NCI-H82 treated with DMSO at 0.1 percent for 48 hours (cell line): ENCODE measurements at regions not wholly inside any gene's neighbourhood (a gene's known extent, or its start where the extent isn't known, plus 50 kb on each side); places are given as distances from the start of the nearest gene placed in this dataset.
"Not testable (repeated sequence)": the region's sequence is repeated elsewhere in the genome, so short reads cannot be mapped to it uniquely, and the experiment has no call there.

Experiments
- DNase-seq: peaks from one replicate; lab custom pipeline; 2025; ENCODE audit not compliant: unreplicated experiment; lab: John Stamatoyannopoulos, UW

GRCh38 chr17:70426752-70427151, 257.4 kb downstream of the KCNJ2 start:
- DNase-seq: no peak

GRCh38 chr17:70434536-70435490, 265.5 kb downstream of the KCNJ2 start:
- DNase-seq: no peak

GRCh38 chr17:70437656-70438055, 268.3 kb downstream of the KCNJ2 start:
- no peak for DNase-seq

GRCh38 chr17:70446446-70446845, 277.1 kb downstream of the KCNJ2 start:
- peak; percentile 71 for DNase-seq

- DNase-seq: no peak
Observed at GRCh38 chr17:70447588-70447987, 278.3 kb downstream of the KCNJ2 start.

GRCh38 chr17:70453075-70453474, 283.7 kb downstream of the KCNJ2 start:
- DNase-seq: not testable (repeated sequence)

- DNase-seq: no peak
Observed at GRCh38 chr17:70454377-70454776, 285.0 kb downstream of the KCNJ2 start.

- DNase-seq: no peak
Observed at GRCh38 chr17:70454908-70455307, 285.6 kb downstream of the KCNJ2 start.

- DNase-seq: no peak
Observed at GRCh38 chr17:70464995-70465394, 295.7 kb downstream of the KCNJ2 start.

GRCh38 chr17:70468661-70469060, 299.3 kb downstream of the KCNJ2 start:
- DNase-seq: no peak

GRCh38 chr17:70473049-70473448, 303.7 kb downstream of the KCNJ2 start:
- no peak for DNase-seq

GRCh38 chr17:70476368-70476767, 307.0 kb downstream of the KCNJ2 start:
- DNase-seq: no peak

GRCh38 chr17:70478902-70479301, 309.6 kb downstream of the KCNJ2 start:
- DNase-seq: no peak

- DNase-seq: no peak
Observed at GRCh38 chr17:70479779-70480178, 310.4 kb downstream of the KCNJ2 start.

GRCh38 chr17:70483624-70484023, 314.3 kb downstream of the KCNJ2 start:
- no peak for DNase-seq

GRCh38 chr17:70484050-70484449, 314.7 kb downstream of the KCNJ2 start:
- no peak for DNase-seq

GRCh38 chr17:70484496-70484895, 315.2 kb downstream of the KCNJ2 start:
- no peak for DNase-seq

GRCh38 chr17:70492368-70492767, 323.0 kb downstream of the KCNJ2 start:
- DNase-seq: no peak

GRCh38 chr17:70493277-70493874, 324.0 kb downstream of the KCNJ2 start:
- DNase-seq: no peak

- DNase-seq: no peak
Observed at GRCh38 chr17:70498631-70499030, 329.3 kb downstream of the KCNJ2 start.

GRCh38 chr17:70499067-70499786, 329.9 kb downstream of the KCNJ2 start:
- DNase-seq: no peak

GRCh38 chr17:70503449-70503848, 334.1 kb downstream of the KCNJ2 start:
- DNase-seq: no peak
